HG02885 (cell line): ENCODE measurements at regions not wholly inside any gene's neighbourhood (a gene's known extent, or its start where the extent isn't known, plus 50 kb on each side); places are given as distances from the start of the nearest gene placed in this dataset.
A peak's percentile ranks its signal among the peaks of the same experiment; 100 is the strongest.
"Not testable (repeated sequence)": the region's sequence is repeated elsewhere in the genome, so short reads cannot be mapped to it uniquely, and the experiment has no call there.

Experiments
- ATAC-seq: cut with Tn5 transposase; IDR thresholded peaks from one replicate; pipeline ENCODE4 v1.9.1; 2021; ENCODE audit warnings: mild to moderate bottlenecking; ENCODE audit not compliant: unreplicated experiment, poor library complexity

DNA sequence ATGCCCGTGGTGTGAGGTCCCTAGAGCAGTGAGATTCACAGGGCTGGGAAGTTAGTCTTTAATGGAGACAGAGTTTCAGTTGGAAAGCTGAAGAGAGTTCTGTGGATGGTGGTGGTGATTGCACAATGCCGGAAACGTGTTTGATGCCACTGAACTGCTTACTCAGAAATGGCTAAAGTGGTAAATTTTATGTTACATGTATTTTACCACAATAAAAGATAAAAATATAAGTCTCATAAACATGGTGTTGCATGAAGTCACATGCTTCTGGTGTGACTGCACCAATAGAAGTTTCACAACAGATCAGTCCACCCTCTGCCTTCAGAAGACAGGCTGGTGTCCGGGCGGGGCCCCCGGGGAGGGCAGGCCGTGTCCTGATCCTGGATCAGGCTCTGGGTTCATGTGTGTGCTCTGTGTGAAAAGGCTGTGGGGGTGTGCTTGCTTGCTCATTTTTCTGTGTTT lies 106.5 kb downstream of the NPIPB11 start:
- ATAC-seq, result not testable (repeated sequence)

DNA sequence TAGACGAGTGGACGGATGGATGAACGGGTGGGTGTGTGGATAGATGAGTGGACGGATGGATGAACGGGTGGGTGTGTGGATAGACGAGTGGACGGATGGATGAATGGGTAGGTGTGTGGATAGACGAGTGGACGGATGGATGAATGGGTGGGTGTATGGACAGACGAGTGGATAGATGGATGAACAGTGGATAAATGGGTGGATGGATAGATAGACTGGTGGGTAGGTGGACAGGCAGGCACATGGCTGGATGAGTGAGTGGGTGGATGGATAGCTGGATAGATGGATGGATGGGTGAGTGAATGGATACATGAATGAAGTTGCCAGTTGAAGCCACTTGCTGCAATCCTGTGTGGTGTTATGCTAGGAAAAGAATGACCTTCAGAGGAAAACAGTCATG lies 107.5 kb downstream of the NPIPB11 start:
- not testable (repeated sequence) for ATAC-seq

DNA sequence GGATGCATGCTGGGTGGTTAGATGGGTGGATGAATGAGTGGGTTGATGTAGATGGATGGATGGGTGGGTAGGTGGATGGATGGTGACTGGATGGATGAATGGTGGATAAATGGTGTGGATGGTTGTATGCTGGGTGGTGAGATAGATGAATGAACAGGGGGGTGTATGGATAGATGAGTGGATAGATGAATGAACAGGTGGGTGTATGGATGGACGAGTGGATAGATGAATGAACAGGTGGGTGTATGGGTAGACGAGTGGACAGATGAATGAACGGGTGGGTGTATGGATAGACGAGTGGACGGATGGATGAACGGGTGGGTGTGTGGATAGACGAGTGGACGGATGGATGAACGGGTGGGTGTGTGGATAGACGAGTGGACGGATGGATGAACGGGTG lies 108.2 kb downstream of the NPIPB11 start:
- ATAC-seq, result not testable (repeated sequence)

DNA sequence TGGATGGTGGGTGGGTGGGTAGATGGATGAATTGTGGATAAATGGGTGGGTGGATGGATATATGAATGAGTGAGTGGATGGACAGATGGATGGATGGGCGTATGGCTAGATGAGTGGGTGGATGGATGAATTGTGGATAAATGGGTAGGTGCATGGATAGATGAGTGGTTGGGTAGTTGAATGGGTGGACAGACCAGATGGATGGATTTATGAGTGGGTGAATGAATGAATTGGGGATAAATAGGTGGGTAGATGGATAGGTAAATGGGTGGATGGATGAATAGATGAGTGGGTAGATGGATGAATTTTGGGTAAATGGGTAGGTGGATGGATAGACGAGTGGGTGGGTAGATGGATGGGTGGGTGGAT lies 108.7 kb downstream of the NPIPB11 start:
- not testable (repeated sequence) for ATAC-seq

DNA sequence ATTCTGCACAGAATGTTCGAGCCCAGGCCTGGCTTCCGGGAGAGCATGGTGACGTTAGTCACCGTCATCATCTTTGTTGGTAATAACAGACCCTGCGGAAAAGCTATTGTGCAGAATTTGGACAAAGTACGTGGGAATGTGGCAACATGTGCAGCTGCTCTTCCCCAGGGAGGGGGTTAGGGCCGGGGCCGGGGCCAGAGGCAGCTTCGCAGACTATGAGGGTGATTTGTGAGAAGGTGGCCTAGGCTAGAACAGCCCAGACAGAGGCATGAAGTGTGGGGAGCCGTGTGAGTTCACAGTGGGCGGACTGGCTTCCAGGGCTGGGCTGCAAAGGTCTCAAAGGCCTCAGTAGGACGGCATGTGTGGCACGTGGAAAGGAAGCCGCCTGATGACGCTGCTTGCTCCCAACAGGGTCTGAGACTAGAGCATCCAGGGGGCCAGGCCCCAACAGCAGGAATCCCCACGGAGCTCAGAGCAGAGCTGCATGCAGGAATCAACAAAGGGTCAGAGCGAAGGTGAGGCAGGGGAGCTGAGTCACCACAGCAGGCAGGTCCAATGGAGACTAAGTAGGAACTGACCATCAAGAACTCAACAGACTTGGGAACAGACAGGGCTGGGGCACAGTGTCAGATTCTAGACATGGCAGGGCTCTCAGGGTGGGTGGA lies 109.2 kb downstream of the NPIPB11 start:
- ATAC-seq, result not testable (repeated sequence)

DNA sequence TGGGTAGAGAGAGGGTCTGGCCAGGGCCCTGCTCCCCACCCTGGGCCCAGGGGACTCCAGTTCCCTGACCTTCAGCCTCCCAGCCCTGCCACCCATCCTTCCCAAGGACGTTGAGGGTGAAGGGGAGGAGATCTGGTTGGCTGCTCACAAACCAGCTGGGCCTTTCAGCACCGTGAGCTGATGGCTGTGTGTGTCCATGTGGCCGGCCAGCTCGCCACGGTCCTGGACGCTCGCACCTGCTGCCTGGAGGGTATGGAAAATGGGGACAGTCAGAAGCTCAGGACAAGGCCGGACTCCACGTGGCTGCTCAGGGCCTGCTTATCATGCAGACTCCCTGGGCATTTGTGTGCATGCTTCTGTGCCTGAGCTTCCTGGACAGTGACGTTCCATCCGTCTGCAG lies 110.3 kb downstream of the NPIPB11 start:
- not testable (repeated sequence) for ATAC-seq

DNA sequence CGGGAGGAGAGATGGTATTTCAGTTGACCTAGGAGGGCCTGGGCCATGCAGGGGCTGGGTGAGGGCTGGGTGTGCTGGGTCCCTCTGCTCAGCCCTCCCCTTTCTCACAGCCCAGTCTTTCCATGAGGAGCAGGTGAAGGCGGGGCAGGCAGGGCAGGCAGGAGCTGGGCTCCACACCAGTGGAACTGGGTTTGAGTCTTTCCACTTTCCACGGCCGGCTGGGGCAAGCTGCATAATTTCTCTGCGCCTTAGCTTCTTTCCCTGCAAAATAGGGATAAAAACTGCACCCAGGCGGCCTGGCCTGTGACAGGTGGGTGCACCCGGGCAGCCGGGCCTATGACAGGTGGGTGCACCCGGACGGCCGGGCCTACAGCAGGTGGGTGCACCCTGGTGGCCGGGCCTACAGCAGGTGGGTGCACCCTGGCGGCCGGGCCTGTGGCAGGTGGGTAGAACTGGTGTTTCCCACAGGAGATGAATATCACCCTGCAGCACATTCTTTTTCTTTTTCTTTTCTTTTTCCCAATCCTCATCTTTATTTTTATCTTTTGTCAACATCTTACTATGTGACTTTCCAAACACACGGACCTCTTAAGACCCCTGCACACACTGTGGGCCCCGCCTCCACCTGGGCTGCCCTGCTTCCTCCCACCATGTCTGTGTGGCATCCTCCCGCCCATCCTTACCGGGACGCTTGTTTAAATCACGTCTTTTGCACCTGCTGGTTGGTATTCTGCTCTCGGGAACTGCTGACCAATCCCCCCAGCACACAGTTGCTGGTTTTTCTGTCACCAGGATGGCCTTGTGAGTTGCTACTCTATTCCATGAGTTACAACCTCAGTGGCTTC lies 111.3 kb downstream of the NPIPB11 start:
- not testable (repeated sequence) for ATAC-seq

DNA sequence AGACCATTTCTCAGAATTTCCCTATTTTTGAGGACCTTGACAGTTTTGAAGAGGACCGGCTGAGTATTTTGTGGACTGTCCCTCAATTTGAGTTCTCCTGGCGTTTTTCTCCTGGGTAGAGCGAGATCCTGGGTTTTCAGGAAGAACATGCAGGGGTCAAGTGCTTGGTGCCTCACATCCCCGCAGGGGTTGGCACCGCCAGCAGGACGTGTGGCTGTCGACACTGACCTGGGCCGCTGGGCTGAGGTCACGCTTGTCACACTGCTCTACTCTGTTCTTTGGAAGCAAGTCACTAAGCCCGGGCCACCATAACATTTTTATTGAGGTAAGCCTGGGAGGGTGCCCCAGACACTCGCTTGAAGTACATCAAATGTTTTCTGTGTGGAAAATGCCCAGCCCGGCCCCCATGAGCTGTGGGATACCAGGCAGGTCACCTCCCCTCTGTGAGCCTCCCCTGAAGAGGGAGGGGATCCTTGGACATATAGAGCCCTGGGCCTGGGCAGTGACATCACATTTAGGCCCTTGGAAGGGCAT lies 112.0 kb downstream of the NPIPB11 start:
- ATAC-seq, result not testable (repeated sequence)

DNA sequence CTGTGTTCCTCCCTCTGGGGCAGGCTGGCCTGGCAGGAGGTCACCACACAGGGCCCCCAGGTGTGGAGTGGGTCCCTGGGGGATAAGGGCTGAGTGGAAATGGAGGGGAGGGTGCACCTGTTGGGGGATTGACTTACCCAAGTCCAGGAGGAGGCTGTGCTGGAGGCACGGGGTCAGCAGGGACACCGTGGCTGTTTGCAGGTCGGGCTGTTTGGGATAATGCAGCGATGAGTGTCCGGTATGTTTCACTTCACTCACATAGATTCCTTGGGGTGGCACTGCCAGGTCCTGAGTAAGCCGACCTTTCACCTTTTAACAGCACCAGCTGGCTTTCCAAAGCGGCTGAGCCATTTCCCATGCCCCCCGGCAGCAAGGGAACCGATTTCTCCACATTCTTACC lies 113.0 kb downstream of the NPIPB11 start:
- ATAC-seq, result not testable (repeated sequence)

DNA sequence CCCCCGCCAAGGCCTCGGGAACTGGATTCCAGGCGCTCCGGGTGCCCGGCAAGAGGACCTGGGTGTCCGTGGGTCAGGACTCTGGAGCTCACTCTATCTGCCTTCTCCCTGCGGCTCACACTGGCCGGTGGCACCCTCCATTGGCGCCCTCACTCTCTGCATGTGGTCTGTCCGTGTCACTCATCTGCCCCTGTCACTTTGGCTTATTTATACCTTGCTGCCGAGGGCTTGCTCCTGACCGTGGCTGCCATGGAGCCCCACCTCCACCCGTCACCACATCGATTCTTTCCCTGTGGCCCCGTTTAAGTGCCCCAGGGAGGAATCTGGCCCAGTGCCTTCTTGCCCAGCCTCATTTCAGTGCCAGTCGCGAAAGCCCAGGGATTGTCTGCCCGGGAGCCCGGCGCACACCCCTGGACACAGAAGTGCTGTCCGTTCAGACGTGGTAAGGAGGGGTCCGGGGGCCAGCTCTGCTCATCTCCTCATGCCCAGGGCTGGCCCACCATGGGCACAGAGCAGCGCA lies 113.5 kb downstream of the NPIPB11 start:
- not testable (repeated sequence) for ATAC-seq

DNA sequence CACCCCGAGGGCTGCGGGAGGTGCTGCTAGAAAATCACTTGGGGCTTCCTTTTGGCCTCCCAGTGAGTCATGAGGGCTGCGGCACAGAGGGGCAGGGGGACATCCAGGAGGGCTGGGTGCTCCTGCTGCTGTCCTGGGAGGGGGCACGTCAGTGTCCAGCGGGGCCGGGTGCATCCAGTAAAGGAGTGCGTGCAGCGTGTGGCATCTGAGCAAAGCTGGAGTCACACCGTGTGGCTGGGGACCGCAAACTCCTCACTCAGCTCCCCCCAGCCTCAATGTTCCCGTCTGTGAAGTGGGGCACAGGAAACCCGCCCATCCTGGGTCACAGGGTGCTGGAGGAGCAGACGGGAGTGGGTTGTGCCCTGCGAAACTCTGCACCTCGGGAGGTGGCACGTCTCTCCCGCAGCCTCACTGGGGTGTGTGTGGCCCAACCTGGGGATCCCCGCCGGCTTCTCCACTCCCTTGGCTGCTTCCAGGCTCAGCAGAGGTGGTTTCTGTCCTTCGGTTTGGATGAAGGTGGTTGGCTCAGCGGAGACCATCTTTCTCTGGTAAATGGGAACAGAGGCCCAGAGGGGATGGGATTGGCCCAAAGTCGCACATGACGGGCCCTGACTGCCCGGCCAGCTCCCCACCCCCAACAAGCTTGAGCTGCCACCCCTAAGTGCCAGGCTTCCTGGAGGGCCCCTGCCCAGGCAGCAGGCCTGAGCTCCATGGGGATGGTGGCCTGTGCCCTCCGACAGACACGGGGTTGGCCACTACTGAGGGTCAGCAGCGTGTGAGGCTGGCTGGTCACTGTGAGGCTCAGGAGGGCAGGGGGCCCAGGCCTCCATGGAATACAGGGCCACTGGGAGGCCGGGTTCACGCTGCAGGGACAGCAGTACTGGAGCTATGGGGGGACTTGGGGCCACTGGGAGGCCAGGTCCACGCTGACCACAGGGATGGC lies 114.9 kb downstream of the NPIPB11 start:
- not testable (repeated sequence) for ATAC-seq

DNA sequence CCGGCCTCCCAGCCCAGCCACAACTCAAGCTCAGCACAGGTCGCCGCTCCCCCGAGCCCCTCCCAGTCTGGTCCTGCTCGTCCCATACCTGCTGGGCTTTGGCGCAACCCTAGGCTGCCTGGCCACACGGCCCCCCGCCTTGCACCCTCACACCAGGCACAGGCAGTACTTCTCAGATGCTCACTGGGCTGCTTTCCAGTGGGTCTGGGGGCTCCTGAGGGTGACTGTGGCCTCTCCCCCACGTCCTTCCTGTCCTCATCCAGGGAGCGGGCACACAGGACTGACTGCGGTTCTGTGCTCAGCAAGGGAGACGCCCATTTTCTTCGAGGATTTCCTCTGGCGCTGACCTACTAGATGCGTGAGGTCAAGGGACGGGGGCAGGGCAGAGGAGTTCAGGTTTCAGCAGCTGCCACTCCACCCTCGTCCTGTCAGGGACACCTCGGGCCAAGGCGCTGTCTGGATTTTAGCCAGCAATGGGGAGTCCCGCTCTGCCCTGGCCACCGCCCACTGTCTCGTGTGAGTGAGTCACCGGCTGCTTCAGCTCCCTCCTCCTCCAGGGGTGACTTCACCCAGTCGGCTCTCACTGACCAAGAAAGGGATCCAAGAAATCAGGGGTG lies 115.8 kb downstream of the NPIPB11 start:
- peak; percentile 74 for ATAC-seq

DNA sequence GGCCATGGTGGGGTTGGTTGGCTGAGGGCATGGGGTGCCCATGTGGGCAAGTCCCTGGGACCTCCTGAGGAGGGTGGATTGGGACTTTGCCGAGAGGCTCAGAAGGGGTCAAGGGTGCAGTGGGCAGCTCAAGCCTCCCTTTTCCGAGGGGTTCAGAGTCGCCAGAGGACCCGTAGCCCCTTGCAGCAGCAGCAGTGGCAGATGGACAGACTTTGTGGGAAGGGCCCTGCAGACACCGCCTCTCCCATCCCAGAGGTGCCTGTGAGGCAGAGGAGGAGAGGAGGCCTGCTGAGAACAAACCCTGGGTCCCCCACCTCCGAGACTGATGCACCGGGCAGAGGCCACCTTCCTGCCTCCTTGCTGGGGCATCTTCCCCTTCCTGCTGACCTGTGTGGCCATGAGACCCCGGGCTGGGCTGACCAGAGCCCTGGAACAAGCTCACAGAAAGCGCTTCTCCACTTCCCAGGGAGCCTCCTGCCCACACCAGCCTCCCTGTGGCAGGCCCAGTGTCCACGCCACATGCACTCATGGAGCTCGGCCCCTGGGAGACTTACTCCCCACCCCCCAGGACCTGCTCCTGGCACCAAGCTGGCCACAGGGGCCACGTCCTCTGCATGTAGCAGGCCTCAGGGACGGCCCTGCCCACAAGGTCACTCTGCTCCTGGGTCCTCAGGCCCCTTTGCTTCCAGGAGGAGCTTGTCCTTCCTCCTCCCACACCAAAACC lies 116.8 kb downstream of the NPIPB11 start:
- ATAC-seq, result not testable (repeated sequence)

DNA sequence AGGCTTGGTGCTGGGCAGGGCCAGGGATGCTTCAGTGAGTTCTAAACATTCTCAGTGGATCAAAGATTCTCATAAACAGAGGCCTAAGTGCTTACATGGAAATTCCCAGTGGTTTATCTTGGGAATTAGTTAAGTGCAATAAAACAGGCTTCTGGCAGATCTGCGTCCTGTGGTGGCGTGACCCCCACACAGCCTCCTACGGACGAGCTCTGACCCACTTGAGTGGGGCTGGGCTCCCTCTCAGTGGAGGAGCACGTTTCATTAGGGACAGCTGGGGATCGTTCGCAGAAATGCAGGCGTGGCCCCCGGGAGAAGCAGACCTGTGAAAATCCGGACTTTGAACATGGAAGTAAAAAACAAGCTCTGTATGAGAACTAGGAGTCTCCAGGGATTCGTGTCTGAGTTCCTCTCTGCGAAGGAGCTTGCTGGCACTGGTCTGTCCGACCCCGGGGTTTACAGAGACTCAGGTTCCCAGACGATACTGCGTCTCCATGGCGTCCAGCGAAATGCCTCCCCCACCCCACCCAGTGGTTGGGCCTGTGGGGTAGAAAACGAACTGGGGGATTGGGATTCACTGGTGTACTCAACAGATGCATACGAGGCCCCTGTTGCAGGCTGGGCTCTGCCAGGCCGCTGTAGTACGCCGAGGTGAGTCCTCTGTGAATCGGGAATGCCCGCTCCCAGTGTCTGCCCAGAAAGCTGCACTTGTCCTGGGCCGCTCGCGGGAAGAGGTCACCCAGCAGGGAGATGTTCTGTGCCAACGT lies 117.6 kb downstream of the NPIPB11 start:
- ATAC-seq, result not testable (repeated sequence)

DNA sequence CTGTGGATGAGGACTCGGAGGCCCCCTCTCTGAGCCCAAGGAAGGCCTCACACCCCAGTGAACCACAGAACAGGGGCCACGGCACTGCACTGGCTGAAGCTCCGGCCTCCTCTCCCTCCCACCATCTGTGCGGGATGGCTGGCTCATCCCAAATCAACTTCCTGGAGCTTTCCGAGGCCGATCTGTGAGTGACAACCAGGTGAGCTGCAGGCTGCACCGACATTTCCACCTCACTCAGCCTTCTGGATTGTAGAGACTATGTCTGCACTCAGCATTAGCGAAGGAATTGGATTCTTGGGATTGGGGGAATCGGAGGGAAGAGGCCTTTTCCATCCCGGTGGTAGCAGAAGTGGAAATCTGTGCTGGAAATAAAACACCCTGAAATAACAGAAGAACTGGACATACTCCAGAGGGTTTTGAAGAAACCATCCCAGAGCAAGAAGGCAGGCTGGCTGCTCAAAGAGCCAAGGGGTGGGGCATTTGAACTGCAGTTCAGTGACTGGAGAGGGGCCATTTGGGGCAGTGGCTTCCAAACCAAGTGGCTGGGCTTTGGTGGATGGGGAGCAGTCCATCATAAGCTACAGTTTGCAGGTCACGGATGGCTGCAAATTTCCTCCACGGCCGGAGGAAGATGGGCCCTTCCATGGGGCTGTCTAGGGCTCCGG lies 118.5 kb downstream of the NPIPB11 start:
- ATAC-seq, result not testable (repeated sequence)

DNA sequence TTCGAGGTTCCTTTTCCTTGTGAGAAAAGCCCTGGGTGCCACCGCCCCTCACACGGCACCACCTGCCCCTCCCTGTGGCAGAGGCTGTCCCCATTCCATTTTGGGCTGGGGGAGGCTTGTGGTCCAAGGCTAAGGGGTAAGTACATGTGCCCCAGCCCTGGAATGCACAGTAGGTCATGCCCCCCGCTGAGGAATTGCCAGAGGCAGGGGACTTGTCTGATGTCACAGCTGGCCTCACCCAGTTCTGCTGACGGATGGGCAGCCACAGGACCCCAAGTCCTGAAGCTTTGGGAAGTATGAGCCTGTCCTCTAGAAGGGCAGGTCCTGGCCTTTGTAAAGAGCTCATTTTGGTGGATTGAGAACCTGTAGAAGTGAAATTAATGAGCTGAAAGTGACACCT lies 119.3 kb downstream of the NPIPB11 start:
- ATAC-seq, result not testable (repeated sequence)

DNA sequence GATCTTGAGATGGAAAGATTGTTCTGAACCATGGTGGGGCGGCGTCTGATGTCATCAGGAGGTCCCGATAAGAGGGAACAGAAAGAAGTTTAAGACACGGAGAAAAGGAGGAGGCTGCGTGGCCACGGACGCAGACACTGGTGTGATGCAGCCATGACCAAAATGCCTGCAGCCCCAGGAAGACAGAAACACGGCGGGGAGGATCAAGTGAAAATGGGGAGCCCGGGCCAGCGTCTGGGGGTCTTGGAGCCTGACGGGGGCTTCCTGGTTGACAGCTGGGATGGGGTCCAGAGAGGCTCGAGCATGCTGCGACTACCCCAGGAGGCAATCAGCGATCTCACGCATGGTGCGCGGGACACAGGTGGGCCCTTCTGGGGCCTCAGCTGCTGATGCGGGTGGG lies 119.7 kb downstream of the NPIPB11 start:
- ATAC-seq, result not testable (repeated sequence)

DNA sequence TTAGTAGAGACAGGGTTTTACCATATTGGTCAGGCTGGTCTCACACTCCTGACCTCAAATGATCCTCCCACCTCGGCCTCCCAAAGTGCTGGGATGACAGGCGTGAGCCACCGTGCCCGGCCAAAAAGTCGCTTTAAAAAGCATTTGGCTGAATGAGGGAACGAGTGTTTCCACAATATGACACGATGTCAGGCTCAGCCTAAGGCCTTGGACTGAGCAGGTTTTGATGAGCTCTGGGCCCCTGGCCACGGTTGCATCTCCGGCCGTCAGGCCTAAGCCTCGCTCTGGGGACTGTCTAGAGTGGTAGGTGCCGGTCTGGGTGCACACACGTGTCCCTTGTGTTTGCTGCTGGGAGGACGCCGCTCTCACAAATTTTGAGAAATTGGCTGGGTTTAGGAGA lies 120.3 kb downstream of the NPIPB11 start:
- not testable (repeated sequence) for ATAC-seq
